ENCODE measurements at regions not wholly inside any gene's neighbourhood (a gene's known extent, or its start where the extent isn't known, plus 50 kb on each side); places are given as distances from the start of the nearest gene placed in this dataset.
"Not testable (repeated sequence)": the region's sequence is repeated elsewhere in the genome, so short reads cannot be mapped to it uniquely, and the experiment has no call there.

DNA sequence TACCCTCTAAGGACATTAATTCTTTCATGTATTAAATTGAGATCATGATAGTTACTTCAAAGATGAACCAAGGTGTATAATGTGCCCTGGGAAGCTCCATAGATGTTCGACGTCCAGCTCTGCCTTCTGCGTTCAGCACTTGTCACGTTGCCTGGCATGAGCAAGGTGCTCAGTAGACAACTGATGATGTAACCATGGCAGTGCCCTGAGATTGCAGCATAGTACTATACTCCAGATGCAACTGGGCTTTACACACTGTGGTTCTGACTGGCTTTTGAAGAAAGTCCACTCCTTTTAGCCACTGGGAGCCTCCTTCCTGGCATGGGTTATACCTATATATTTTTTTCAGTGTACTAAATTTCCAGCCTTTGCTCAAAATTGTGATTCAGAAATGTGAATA, 355.8 kb upstream of the SORCS1 start:
- peaks cover 0 to 1% (median 0%) of the 10 kb centered on the region in 5 experiments for H3K27me3 ChIP-seq (replicated peaks in 2 of 5; ENCODE audit: control insufficient read depth in 4 of 5, insufficient read depth in 5 of 5, low read length in 4 of 5)
- DNase-seq, result no peak
- H3K4me1 ChIP-seq (ENCODE audit: control extremely low read depth in 1 of 4, control insufficient read depth in 4 of 4, insufficient read depth in 4 of 4, low read length in 3 of 4), result no peaks in the 10 kb centered on the region
- ChIA-PET POLR2A (no interaction called here), CTCF (no interaction called here)
- H3K27ac ChIP-seq (ENCODE audit: insufficient read depth in 1 of 2, low read depth in 1 of 2, low read length in 2 of 2, poor library complexity in 1 of 2, severe bottlenecking in 2 of 2), result no peak overlapping the region
- peaks cover 0 to 1% (median 0%) of the 10 kb centered on the region in 5 experiments for H3K9me3 ChIP-seq (ENCODE audit: control extremely low read depth in 1 of 5, control insufficient read depth in 4 of 5, insufficient read depth in 2 of 5, low read depth in 1 of 5, low read length in 4 of 5)
- 80% methylated on average over 4 of the region's 4 CpGs for WGBS (ENCODE audit: insufficient coverage)
- no peak overlapping the region for H3K4me3 ChIP-seq (ENCODE audit: control insufficient read depth in 1 of 7, extremely low read depth in 1 of 7, insufficient read depth in 4 of 7, low read depth in 2 of 7, low read length in 6 of 7)
- H3K36me3 ChIP-seq (ENCODE audit: control insufficient read depth in 4 of 4, insufficient read depth in 4 of 4, low read length in 3 of 4), result no peaks in the 10 kb centered on the region

DNA sequence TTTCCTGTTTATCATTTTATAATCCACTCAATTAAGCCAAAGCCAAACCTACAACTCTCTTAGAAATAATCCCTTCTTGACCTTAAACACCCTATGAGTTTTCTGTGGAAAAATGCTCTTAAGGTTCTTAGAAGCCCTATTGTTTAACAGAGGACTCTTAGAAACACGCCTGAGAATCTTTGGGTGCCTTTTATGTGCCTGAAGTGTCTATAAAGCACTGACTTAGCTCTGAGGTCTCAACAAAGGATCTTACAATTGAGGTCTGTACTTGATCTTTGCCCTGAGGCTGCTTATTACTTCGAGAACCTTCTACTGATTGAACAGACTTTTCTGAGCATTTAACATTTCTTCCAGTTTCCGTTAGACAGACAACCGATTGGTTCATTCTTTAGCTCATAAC, 353.3 kb upstream of the SORCS1 start:
- ChIA-PET CTCF (interaction anchor here (0.7 kb wide), 1 partner anchor 86 kb away, joined by 4 read pairs; no protein-coding TSS in a partner anchor), POLR2A (no interaction called here)
- Histone ChIP-seq H3K4me3 (ENCODE audit: control insufficient read depth in 1 of 7, extremely low read depth in 1 of 7, insufficient read depth in 4 of 7, low read depth in 2 of 7, low read length in 6 of 7) (no peak overlapping the region), H3K4me1 (ENCODE audit: control extremely low read depth in 1 of 4, control insufficient read depth in 4 of 4, insufficient read depth in 4 of 4, low read length in 3 of 4) (no peaks in the 10 kb centered on the region), H3K36me3 (ENCODE audit: control insufficient read depth in 4 of 4, insufficient read depth in 4 of 4, low read length in 3 of 4) (no peaks in the 10 kb centered on the region), H3K9me3 (ENCODE audit: control extremely low read depth in 1 of 5, control insufficient read depth in 4 of 5, insufficient read depth in 2 of 5, low read depth in 1 of 5, low read length in 4 of 5) (peaks cover 0 to 1% (median 0%) of the 10 kb centered on the region in 5 experiments), H3K27ac (ENCODE audit: insufficient read depth in 1 of 2, low read depth in 1 of 2, low read length in 2 of 2, poor library complexity in 1 of 2, severe bottlenecking in 2 of 2) (no peak overlapping the region), H3K27me3 (replicated peaks in 2 of 5; ENCODE audit: control insufficient read depth in 4 of 5, insufficient read depth in 5 of 5, low read length in 4 of 5) (peaks cover 0 to 1% (median 0%) of the 10 kb centered on the region in 5 experiments)
- WGBS (ENCODE audit: insufficient coverage), result 83% methylated on average over 4 of the region's 4 CpGs
- DNase-seq, result no peak

DNA sequence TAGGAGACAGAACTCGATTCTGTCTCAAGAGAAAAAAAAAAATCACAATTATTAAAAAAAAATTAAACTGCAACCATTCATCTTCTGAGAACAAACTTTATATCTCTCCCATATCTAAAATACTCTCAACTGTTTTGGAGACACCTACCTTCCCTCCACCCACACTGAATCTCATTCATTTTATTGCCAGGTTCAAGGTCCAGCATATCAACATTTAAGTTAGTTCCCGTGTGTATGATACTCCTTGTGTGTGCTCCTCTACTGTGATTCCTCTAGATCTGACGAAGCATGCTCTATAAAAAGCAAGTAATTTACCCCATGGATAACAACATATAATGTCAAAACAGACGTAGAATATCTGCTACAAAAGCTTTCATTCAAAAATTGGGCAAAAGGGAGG, 351.8 kb upstream of the SORCS1 start:
- WGBS (ENCODE audit: insufficient coverage), result 66% methylated on average over 3 of the region's 4 CpGs
- Histone ChIP-seq H3K4me1 (ENCODE audit: control extremely low read depth in 1 of 4, control insufficient read depth in 4 of 4, insufficient read depth in 4 of 4, low read length in 3 of 4) (no peaks in the 10 kb centered on the region), H3K9me3 (ENCODE audit: control extremely low read depth in 1 of 5, control insufficient read depth in 4 of 5, insufficient read depth in 2 of 5, low read depth in 1 of 5, low read length in 4 of 5) (peaks cover 0 to 1% (median 0%) of the 10 kb centered on the region in 5 experiments), H3K27ac (ENCODE audit: insufficient read depth in 1 of 2, low read depth in 1 of 2, low read length in 2 of 2, poor library complexity in 1 of 2, severe bottlenecking in 2 of 2) (no peak overlapping the region), H3K4me3 (ENCODE audit: control insufficient read depth in 1 of 7, extremely low read depth in 1 of 7, insufficient read depth in 4 of 7, low read depth in 2 of 7, low read length in 6 of 7) (no peak overlapping the region), H3K27me3 (replicated peaks in 2 of 5; ENCODE audit: control insufficient read depth in 4 of 5, insufficient read depth in 5 of 5, low read length in 4 of 5) (peaks cover 0 to 1% (median 0%) of the 10 kb centered on the region in 5 experiments), H3K36me3 (ENCODE audit: control insufficient read depth in 4 of 4, insufficient read depth in 4 of 4, low read length in 3 of 4) (no peaks in the 10 kb centered on the region)
- ChIA-PET CTCF (no interaction called here), POLR2A (no interaction called here)
- no peak for DNase-seq

DNA sequence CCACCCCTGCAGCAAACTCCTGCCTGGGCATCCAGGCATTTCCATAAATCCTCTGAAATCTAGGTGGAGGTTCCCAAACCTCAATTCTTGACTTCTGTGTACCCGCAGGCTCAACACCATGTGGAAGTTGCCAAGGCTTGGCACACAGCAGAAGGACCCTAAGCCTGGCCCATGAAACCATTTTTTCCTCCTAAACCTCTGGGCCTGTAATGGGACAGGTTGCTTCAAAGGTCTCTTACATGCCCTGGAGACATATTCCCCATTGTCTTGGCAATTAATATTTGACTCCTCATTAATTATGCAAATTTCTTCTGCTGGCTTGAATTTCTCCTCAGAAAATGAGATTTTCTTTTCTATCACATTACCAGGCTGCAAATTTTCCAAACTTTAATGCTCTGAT, 339.5 kb upstream of the SORCS1 start:
- H3K27ac ChIP-seq (ENCODE audit: insufficient read depth in 1 of 2, low read depth in 1 of 2, low read length in 2 of 2, poor library complexity in 1 of 2, severe bottlenecking in 2 of 2); H3K4me1 ChIP-seq (ENCODE audit: control extremely low read depth in 1 of 4, control insufficient read depth in 4 of 4, insufficient read depth in 4 of 4, low read length in 3 of 4); H3K27me3 ChIP-seq (replicated peaks in 2 of 5; ENCODE audit: control insufficient read depth in 4 of 5, insufficient read depth in 5 of 5, low read length in 4 of 5); POLR2A ChIA-PET; H3K36me3 ChIP-seq (ENCODE audit: control insufficient read depth in 4 of 4, insufficient read depth in 4 of 4, low read length in 3 of 4); DNase-seq; H3K9me3 ChIP-seq (ENCODE audit: control extremely low read depth in 1 of 5, control insufficient read depth in 4 of 5, insufficient read depth in 2 of 5, low read depth in 1 of 5, low read length in 4 of 5); H3K4me3 ChIP-seq (ENCODE audit: control insufficient read depth in 1 of 7, extremely low read depth in 1 of 7, insufficient read depth in 4 of 7, low read depth in 2 of 7, low read length in 6 of 7); CTCF ChIA-PET: not testable (repeated sequence)
- 93% methylated on average over 1 of the region's 1 CpG for WGBS (ENCODE audit: insufficient coverage)

DNA sequence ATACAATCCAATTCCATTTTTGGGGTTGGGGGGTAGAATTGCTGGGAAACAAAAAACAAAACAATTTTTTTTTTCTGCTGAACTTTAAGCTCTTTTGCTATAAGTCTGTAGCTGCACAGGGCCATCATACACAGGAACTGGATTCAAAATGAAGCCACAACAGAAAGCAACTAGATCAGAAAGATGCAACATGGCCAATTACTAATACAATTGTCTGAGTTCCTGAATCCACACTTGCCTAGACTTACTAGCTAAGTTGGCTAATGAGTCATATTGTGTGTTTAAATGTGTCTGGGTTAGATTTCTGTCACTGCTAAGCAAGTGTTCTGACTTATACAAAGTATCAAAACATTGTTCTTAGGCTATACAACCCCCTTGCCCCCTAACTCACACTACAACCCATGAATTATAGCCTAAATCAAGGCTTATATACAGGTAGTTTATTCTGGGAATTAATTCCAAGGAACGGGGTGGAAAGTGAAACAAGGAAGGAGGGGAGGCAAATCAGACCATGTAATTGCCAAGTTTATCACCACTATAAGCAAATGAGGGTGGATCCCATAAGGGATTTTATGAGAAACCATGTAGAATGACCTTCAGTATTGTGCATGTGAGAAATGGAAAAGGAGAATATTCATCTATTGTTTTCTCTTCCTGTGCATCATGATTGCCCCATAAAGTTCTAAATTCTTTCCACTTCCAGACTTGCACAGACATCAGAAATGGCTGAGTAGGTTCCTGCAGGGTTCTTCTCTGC, 337.9 kb upstream of the SORCS1 start:
- no peak overlapping the region for H3K4me3 ChIP-seq (ENCODE audit: control insufficient read depth in 1 of 7, extremely low read depth in 1 of 7, insufficient read depth in 4 of 7, low read depth in 2 of 7, low read length in 6 of 7)
- no CpG with 5 or more reads among the region's 1 CpG for WGBS (ENCODE audit: insufficient coverage)
- H3K4me1 ChIP-seq (ENCODE audit: control extremely low read depth in 1 of 4, control insufficient read depth in 4 of 4, insufficient read depth in 4 of 4, low read length in 3 of 4), result no peaks in the 10 kb centered on the region
- ChIA-PET CTCF (no interaction called here), POLR2A (no interaction called here)
- no peak overlapping the region for H3K27ac ChIP-seq (ENCODE audit: insufficient read depth in 1 of 2, low read depth in 1 of 2, low read length in 2 of 2, poor library complexity in 1 of 2, severe bottlenecking in 2 of 2)
- DNase-seq, result no peak
- no peaks in the 10 kb centered on the region for H3K36me3 ChIP-seq (ENCODE audit: control insufficient read depth in 4 of 4, insufficient read depth in 4 of 4, low read length in 3 of 4)
- peaks cover 0 to 5% (median 0%) of the 10 kb centered on the region in 5 experiments for H3K9me3 ChIP-seq (ENCODE audit: control extremely low read depth in 1 of 5, control insufficient read depth in 4 of 5, insufficient read depth in 2 of 5, low read depth in 1 of 5, low read length in 4 of 5)
- no peaks in the 10 kb centered on the region for H3K27me3 ChIP-seq (replicated peaks in 2 of 5; ENCODE audit: control insufficient read depth in 4 of 5, insufficient read depth in 5 of 5, low read length in 4 of 5)

DNA sequence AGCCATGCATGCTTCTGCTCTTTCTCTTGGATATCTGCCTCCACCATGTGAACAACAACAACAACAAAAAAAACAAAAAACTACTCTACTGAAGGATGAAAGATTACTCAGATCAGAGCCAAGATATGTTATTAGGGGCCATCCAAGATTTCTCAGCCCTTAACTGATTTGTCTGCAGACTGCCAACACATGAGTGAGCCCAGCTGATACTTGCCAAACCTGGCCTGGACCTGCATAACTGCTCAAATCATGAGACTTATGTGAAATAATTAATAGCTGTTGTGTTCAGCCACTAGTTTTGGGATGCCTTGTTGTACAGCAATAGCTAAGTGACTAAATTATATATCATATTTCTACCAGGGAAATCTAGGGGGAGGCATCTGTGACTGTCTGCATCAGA, 334.5 kb upstream of the SORCS1 start:
- POLR2A ChIA-PET, result no interaction called here
- DNase-seq, result no peak
- CTCF ChIA-PET, result no interaction called here

DNA sequence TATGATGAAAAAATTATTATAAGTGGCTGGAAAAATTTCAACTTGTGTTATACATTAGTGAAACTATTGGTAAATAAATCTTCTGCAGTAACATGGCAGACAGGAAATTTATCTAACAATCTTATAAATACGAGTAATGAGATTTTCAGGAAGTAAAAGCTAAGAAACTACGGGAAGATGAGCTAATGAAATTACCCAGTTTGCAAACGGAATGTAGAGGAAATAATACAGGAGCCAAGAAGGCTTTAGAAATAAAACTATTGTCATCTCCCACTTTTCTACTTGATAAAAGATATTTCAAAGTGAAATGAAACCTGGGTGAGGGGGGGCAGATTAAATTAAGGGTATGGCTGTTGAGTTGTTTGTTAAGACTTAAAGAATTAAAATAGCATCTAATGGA, 332.5 kb upstream of the SORCS1 start:
- Histone ChIP-seq H3K36me3 (ENCODE audit: control insufficient read depth in 4 of 4, insufficient read depth in 4 of 4, low read length in 3 of 4) (no peaks in the 10 kb centered on the region), H3K4me1 (ENCODE audit: control extremely low read depth in 1 of 4, control insufficient read depth in 4 of 4, insufficient read depth in 4 of 4, low read length in 3 of 4) (no peaks in the 10 kb centered on the region), H3K27me3 (replicated peaks in 2 of 5; ENCODE audit: control insufficient read depth in 4 of 5, insufficient read depth in 5 of 5, low read length in 4 of 5) (no peaks in the 10 kb centered on the region), H3K9me3 (ENCODE audit: control extremely low read depth in 1 of 5, control insufficient read depth in 4 of 5, insufficient read depth in 2 of 5, low read depth in 1 of 5, low read length in 4 of 5) (no peaks in the 10 kb centered on the region), H3K27ac (ENCODE audit: insufficient read depth in 1 of 2, low read depth in 1 of 2, low read length in 2 of 2, poor library complexity in 1 of 2, severe bottlenecking in 2 of 2) (no peak overlapping the region), H3K4me3 (ENCODE audit: control insufficient read depth in 1 of 7, extremely low read depth in 1 of 7, insufficient read depth in 4 of 7, low read depth in 2 of 7, low read length in 6 of 7) (no peak overlapping the region)
- DNase-seq, result no peak
- WGBS (ENCODE audit: insufficient coverage), result no CpG with 5 or more reads among the region's 3 CpGs
- CTCF ChIA-PET, result no interaction called here
- POLR2A ChIA-PET, result no interaction called here

More for the DNA sequence above, 334.5 kb upstream of the SORCS1 start:
- Histone ChIP-seq H3K9me3 (ENCODE audit: control extremely low read depth in 1 of 5, control insufficient read depth in 4 of 5, insufficient read depth in 2 of 5, low read depth in 1 of 5, low read length in 4 of 5) (peaks cover 0 to 3% (median 0%) of the 10 kb centered on the region in 5 experiments), H3K4me3 (ENCODE audit: control insufficient read depth in 1 of 7, extremely low read depth in 1 of 7, insufficient read depth in 4 of 7, low read depth in 2 of 7, low read length in 6 of 7) (no peak overlapping the region), H3K36me3 (ENCODE audit: control insufficient read depth in 4 of 4, insufficient read depth in 4 of 4, low read length in 3 of 4) (no peaks in the 10 kb centered on the region), H3K4me1 (ENCODE audit: control extremely low read depth in 1 of 4, control insufficient read depth in 4 of 4, insufficient read depth in 4 of 4, low read length in 3 of 4) (no peaks in the 10 kb centered on the region), H3K27me3 (replicated peaks in 2 of 5; ENCODE audit: control insufficient read depth in 4 of 5, insufficient read depth in 5 of 5, low read length in 4 of 5) (no peaks in the 10 kb centered on the region), H3K27ac (ENCODE audit: insufficient read depth in 1 of 2, low read depth in 1 of 2, low read length in 2 of 2, poor library complexity in 1 of 2, severe bottlenecking in 2 of 2) (no peak overlapping the region)

All from common myeloid progenitor, CD34-positive (primary cell).